ENCODE measurements at regions not wholly inside any gene's neighbourhood (a gene's known extent, or its start where the extent isn't known, plus 50 kb on each side); places are given as distances from the start of the nearest gene placed in this dataset.

DNA sequence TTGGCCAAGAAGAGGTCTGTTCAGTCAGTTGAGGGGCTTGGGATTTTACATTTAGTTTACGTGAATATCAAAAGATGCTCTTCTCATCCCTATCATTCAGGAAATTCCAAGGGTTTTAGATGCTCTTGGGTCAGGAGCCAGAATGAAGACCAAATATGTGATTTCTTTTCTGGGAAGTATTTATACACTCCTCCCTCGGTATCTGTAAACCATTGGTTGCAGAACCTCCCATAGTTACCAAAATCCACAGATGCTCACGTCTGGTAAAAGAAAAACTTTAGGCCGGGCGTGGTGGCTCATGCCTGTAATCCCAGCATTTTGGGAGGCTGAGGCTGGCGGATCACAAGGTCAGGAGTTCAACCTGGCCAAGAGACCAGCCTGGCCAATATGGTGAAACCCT, 75.9 kb downstream of the TNFAIP2 start:
- TF ChIP-seq ZNF114 (CRISPR knock-in tag; IDR thresholded peaks at IDR 0.05), result no peak
- no peak for TF ChIP-seq EZH2 (IDR thresholded peaks at IDR 0.05; ENCODE audit: low read depth, unreplicated experiment)
- TF ChIP-seq, protein P1, sequence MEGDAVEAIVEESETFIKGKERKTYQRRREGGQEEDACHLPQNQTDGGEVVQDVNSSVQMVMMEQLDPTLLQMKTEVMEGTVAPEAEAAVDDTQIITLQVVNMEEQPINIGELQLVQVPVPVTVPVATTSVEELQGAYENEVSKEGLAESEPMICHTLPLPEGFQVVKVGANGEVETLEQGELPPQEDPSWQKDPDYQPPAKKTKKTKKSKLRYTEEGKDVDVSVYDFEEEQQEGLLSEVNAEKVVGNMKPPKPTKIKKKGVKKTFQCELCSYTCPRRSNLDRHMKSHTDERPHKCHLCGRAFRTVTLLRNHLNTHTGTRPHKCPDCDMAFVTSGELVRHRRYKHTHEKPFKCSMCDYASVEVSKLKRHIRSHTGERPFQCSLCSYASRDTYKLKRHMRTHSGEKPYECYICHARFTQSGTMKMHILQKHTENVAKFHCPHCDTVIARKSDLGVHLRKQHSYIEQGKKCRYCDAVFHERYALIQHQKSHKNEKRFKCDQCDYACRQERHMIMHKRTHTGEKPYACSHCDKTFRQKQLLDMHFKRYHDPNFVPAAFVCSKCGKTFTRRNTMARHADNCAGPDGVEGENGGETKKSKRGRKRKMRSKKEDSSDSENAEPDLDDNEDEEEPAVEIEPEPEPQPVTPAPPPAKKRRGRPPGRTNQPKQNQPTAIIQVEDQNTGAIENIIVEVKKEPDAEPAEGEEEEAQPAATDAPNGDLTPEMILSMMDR (conservative IDR thresholded peaks at IDR 0.05; ENCODE audit: low read depth in 2 of 2), result no peak
- no peak for TF ChIP-seq CREB1 (CRISPR knock-in tag; IDR thresholded peaks at IDR 0.05; ENCODE audit: low read depth)
- TF ChIP-seq, protein P2, sequence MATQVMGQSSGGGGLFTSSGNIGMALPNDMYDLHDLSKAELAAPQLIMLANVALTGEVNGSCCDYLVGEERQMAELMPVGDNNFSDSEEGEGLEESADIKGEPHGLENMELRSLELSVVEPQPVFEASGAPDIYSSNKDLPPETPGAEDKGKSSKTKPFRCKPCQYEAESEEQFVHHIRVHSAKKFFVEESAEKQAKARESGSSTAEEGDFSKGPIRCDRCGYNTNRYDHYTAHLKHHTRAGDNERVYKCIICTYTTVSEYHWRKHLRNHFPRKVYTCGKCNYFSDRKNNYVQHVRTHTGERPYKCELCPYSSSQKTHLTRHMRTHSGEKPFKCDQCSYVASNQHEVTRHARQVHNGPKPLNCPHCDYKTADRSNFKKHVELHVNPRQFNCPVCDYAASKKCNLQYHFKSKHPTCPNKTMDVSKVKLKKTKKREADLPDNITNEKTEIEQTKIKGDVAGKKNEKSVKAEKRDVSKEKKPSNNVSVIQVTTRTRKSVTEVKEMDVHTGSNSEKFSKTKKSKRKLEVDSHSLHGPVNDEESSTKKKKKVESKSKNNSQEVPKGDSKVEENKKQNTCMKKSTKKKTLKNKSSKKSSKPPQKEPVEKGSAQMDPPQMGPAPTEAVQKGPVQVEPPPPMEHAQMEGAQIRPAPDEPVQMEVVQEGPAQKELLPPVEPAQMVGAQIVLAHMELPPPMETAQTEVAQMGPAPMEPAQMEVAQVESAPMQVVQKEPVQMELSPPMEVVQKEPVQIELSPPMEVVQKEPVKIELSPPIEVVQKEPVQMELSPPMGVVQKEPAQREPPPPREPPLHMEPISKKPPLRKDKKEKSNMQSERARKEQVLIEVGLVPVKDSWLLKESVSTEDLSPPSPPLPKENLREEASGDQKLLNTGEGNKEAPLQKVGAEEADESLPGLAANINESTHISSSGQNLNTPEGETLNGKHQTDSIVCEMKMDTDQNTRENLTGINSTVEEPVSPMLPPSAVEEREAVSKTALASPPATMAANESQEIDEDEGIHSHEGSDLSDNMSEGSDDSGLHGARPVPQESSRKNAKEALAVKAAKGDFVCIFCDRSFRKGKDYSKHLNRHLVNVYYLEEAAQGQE (IDR thresholded peaks at IDR 0.05; ENCODE audit: unreplicated experiment), result no peak

All from GM23338 (cell line).